Inferior parietal cortex (tissue), 1 donor: ENCODE measurements at regions not wholly inside any gene's neighbourhood (a gene's known extent, or its start where the extent isn't known, plus 50 kb on each side); places are given as distances from the start of the nearest gene placed in this dataset.
A peak's percentile ranks its signal among the peaks of the same experiment; 100 is the strongest.

ENCODE experiments used
- DNase-seq: peaks from one replicate; pipeline ENCODE4 v3.0.0-alpha.2; 2016; ENCODE audit errors: extremely low spot score

GRCh38 chr16:64240586-64240985 is 881.3 kb downstream of the CDH11 start:
- no peak for DNase-seq

GRCh38 chr16:64238571-64238970 is 883.3 kb downstream of the CDH11 start:
- no peak for DNase-seq

- DNase-seq: no peak
Observed at GRCh38 chr16:64236316-64236715, 885.5 kb downstream of the CDH11 start.

- DNase-seq: no peak
Observed at GRCh38 chr16:64234200-64234599, 887.7 kb downstream of the CDH11 start.

GRCh38 chr16:64225696-64226095 is 896.2 kb downstream of the CDH11 start:
- DNase-seq: no peak

GRCh38 chr16:64225036-64225435 is 896.8 kb downstream of the CDH11 start:
- no peak for DNase-seq

GRCh38 chr16:64217789-64218535 is 903.9 kb downstream of the CDH11 start:
- DNase-seq: no peak

GRCh38 chr16:64215730-64216129 is 906.1 kb downstream of the CDH11 start:
- DNase-seq: no peak

GRCh38 chr16:64211331-64211730 is 910.5 kb downstream of the CDH11 start:
- DNase-seq: no peak

GRCh38 chr16:64206862-64207261 is 915.0 kb downstream of the CDH11 start:
- DNase-seq: no peak

GRCh38 chr16:64203126-64203525 is 918.7 kb downstream of the CDH11 start:
- DNase-seq: no peak

GRCh38 chr16:64202571-64202970 is 919.3 kb downstream of the CDH11 start:
- DNase-seq: no peak

GRCh38 chr16:64196444-64196843 is 925.4 kb downstream of the CDH11 start:
- no peak for DNase-seq

- DNase-seq: no peak
Observed at GRCh38 chr16:64185954-64186353, 935.9 kb downstream of the CDH11 start.

- DNase-seq: no peak
Observed at GRCh38 chr16:64184156-64184555, 937.7 kb downstream of the CDH11 start.

GRCh38 chr16:64182985-64183384 is 938.9 kb downstream of the CDH11 start:
- DNase-seq: no peak

- no peak for DNase-seq
Observed at GRCh38 chr16:64181271-64181925, 940.5 kb downstream of the CDH11 start.

GRCh38 chr16:64180136-64180900 is 941.5 kb downstream of the CDH11 start:
- DNase-seq: no peak

GRCh38 chr16:64174327-64174726 is 947.5 kb downstream of the CDH11 start:
- no peak for DNase-seq

- DNase-seq: no peak
Observed at GRCh38 chr16:64172652-64173051, 949.2 kb downstream of the CDH11 start.

GRCh38 chr16:64172226-64172625 is 949.6 kb downstream of the CDH11 start:
- peak; percentile 15 for DNase-seq

GRCh38 chr16:64171632-64172031 is 950.2 kb downstream of the CDH11 start:
- peak; percentile 5 for DNase-seq

- DNase-seq: no peak
Observed at GRCh38 chr16:64168371-64168770, 953.5 kb downstream of the CDH11 start.
